ENCODE measurements at regions not wholly inside any gene's neighbourhood (a gene's known extent, or its start where the extent isn't known, plus 50 kb on each side); places are given as distances from the start of the nearest gene placed in this dataset.

DNA sequence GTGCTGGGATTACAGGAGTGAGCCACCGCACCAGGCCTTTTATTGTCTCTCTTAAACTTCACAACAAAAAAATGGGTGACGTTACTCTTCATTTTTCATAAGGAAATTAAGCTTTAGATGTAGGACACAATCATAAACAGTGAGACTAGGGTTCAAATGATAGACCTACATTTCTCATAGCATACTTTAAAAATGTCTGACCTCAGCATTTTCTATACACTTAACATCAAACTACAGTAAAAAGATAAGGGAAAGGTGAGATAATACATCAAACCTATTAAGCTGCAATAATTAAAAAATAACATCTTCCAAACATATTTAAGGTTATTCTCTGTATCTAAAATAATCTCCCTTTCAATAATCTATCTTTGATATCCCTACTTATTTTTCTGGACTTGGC lies 914.2 kb downstream of the FAM181B start:
- DNase-seq (no peak), ATAC-seq (ENCODE audit: insufficient read depth, low FRiP score) (no peak)
- TF ChIP-seq, protein P1, sequence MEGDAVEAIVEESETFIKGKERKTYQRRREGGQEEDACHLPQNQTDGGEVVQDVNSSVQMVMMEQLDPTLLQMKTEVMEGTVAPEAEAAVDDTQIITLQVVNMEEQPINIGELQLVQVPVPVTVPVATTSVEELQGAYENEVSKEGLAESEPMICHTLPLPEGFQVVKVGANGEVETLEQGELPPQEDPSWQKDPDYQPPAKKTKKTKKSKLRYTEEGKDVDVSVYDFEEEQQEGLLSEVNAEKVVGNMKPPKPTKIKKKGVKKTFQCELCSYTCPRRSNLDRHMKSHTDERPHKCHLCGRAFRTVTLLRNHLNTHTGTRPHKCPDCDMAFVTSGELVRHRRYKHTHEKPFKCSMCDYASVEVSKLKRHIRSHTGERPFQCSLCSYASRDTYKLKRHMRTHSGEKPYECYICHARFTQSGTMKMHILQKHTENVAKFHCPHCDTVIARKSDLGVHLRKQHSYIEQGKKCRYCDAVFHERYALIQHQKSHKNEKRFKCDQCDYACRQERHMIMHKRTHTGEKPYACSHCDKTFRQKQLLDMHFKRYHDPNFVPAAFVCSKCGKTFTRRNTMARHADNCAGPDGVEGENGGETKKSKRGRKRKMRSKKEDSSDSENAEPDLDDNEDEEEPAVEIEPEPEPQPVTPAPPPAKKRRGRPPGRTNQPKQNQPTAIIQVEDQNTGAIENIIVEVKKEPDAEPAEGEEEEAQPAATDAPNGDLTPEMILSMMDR (IDR thresholded peaks at IDR 0.05; ENCODE audit: control extremely low read depth, extremely low read depth) = no peak
- Histone ChIP-seq H3K36me3 (ENCODE audit: control insufficient read depth in 4 of 4, insufficient read depth in 4 of 4, low read length in 4 of 4) (no peaks in the 10 kb centered on the region), H3K4me1 (ENCODE audit: control insufficient read depth in 5 of 5, insufficient read depth in 5 of 5, low read length in 5 of 5) (no peaks in the 10 kb centered on the region), H3K9me3 (ENCODE audit: control insufficient read depth in 4 of 4, insufficient read depth in 3 of 4, low read length in 3 of 4) (no peaks in the 10 kb centered on the region), H3K9ac (ENCODE audit: insufficient read depth in 1 of 2, low read length in 2 of 2) (no peak overlapping the region), H3K27ac (ENCODE audit: low read depth in 1 of 2, low read length in 1 of 2) (no peak overlapping the region), H3K4me3 (no peak overlapping the region), H3K27me3 (ENCODE audit: control insufficient read depth in 3 of 3, insufficient read depth in 3 of 3, low read length in 2 of 3) (no peaks in the 10 kb centered on the region)
- WGBS, 2 donors = 94 to 98% methylated on average over 2 of the region's 2 CpGs

DNA sequence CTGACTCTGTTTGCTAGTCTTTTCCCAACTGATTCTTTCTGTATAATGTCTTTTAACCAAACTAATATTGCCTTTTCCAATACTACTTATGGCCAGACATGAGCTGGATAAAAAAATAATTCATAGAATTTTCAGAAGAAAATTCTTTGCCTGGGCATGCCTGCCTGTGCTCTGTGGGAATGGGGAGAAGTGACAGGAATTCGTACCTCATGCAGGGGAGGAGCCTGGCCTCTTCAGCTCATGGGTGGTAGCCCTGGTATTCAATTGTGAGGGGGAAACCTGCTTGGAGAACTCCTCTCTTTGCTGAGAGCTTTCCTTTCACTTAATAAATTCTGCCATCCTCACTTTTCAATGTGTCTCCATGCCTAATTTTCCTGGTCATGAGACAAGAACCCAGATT lies 928.8 kb downstream of the FAM181B start:
- ATAC-seq (ENCODE audit: insufficient read depth, low FRiP score) = no peak
- 55 to 59% methylated on average over 1 of the region's 1 CpG for WGBS, 2 donors

GRCh38 chr11:81802591-81802990 lies 931.1 kb downstream of the FAM181B start:
- ATAC-seq (ENCODE audit: insufficient read depth, low FRiP score) (no peak), DNase-seq (no peak)
- no peaks in the 10 kb centered on the region for H3K36me3 ChIP-seq (ENCODE audit: control insufficient read depth in 4 of 4, insufficient read depth in 4 of 4, low read length in 4 of 4)
- TF ChIP-seq, protein P1 (IDR thresholded peaks at IDR 0.05; ENCODE audit: control extremely low read depth, extremely low read depth) = no peak
- H3K27me3 ChIP-seq (ENCODE audit: control insufficient read depth in 3 of 3, insufficient read depth in 3 of 3, low read length in 2 of 3) = no peaks in the 10 kb centered on the region
- H3K4me1 ChIP-seq (ENCODE audit: control insufficient read depth in 5 of 5, insufficient read depth in 5 of 5, low read length in 5 of 5) = no peaks in the 10 kb centered on the region
- no peak overlapping the region for H3K9ac ChIP-seq (ENCODE audit: insufficient read depth in 1 of 2, low read length in 2 of 2)
- no peak overlapping the region for H3K27ac ChIP-seq (ENCODE audit: low read depth in 1 of 2, low read length in 1 of 2)
- WGBS, 2 donors = 79 to 88% methylated on average over 3 of the region's 3 CpGs
- H3K4me3 ChIP-seq = no peak overlapping the region
- H3K9me3 ChIP-seq (ENCODE audit: control insufficient read depth in 4 of 4, insufficient read depth in 3 of 4, low read length in 3 of 4) = peaks cover 0 to 4% (median 0%) of the 10 kb centered on the region in 4 donors

More for the DNA sequence above, 928.8 kb downstream of the FAM181B start:
- Histone ChIP-seq H3K4me3 (no peak overlapping the region), H3K4me1 (ENCODE audit: control insufficient read depth in 5 of 5, insufficient read depth in 5 of 5, low read length in 5 of 5) (no peaks in the 10 kb centered on the region), H3K9ac (ENCODE audit: insufficient read depth in 1 of 2, low read length in 2 of 2) (no peak overlapping the region), H3K9me3 (ENCODE audit: control insufficient read depth in 4 of 4, insufficient read depth in 3 of 4, low read length in 3 of 4) (peaks cover 0 to 4% (median 0%) of the 10 kb centered on the region in 4 donors), H3K27ac (ENCODE audit: low read depth in 1 of 2, low read length in 1 of 2) (no peak overlapping the region), H3K36me3 (ENCODE audit: control insufficient read depth in 4 of 4, insufficient read depth in 4 of 4, low read length in 4 of 4) (no peaks in the 10 kb centered on the region), H3K27me3 (ENCODE audit: control insufficient read depth in 3 of 3, insufficient read depth in 3 of 3, low read length in 2 of 3) (no peaks in the 10 kb centered on the region)
- no peak for DNase-seq
- TF ChIP-seq, protein P1 (IDR thresholded peaks at IDR 0.05; ENCODE audit: control extremely low read depth, extremely low read depth) = no peak

- H3K36me3 ChIP-seq (ENCODE audit: control insufficient read depth in 4 of 4, insufficient read depth in 4 of 4, low read length in 4 of 4) = no peaks in the 10 kb centered on the region
- WGBS, 2 donors = 83 to 84% methylated on average over 4 of the region's 4 CpGs
- no peaks in the 10 kb centered on the region for H3K27me3 ChIP-seq (ENCODE audit: control insufficient read depth in 3 of 3, insufficient read depth in 3 of 3, low read length in 2 of 3)
- no peak overlapping the region for H3K9ac ChIP-seq (ENCODE audit: insufficient read depth in 1 of 2, low read length in 2 of 2)
- no peaks in the 10 kb centered on the region for H3K4me1 ChIP-seq (ENCODE audit: control insufficient read depth in 5 of 5, insufficient read depth in 5 of 5, low read length in 5 of 5)
- TF ChIP-seq, protein P1 (IDR thresholded peaks at IDR 0.05; ENCODE audit: control extremely low read depth, extremely low read depth) = no peak
- H3K27ac ChIP-seq (ENCODE audit: low read depth in 1 of 2, low read length in 1 of 2) = no peak overlapping the region
- H3K4me3 ChIP-seq = no peak overlapping the region
- H3K9me3 ChIP-seq (ENCODE audit: control insufficient read depth in 4 of 4, insufficient read depth in 3 of 4, low read length in 3 of 4) = no peaks in the 10 kb centered on the region
- ATAC-seq (ENCODE audit: insufficient read depth, low FRiP score) = no peak
- peak in 1 of 3 donors; percentile 29 for DNase-seq
Observed at GRCh38 chr11:81792416-81792815, 941.2 kb downstream of the FAM181B start.

Data from lung (tissue), 11 donors.